Endothelial cell of umbilical vein (primary cell): ENCODE measurements at regions not wholly inside any gene's neighbourhood (a gene's known extent, or its start where the extent isn't known, plus 50 kb on each side); places are given as distances from the start of the nearest gene placed in this dataset.

Source experiments
- BruUV-seq: library from RNA; stranded (reverse); fragments of 400-500 nt; replicated peaks from 2 replicates; lab custom pipeline; 2021; lab: Mats Ljungman, UMichigan
- CTCF ChIA-PET: fragments of 300-600, 350-600 bp; sonication (Branson Sonifier 250); formaldehyde crosslinking; loops from one replicate; lab custom pipeline; 2021; ENCODE audit warnings: antibody characterized with exemption, inconsistent platforms; lab: Charles Lee
- POLR2A ChIA-PET: fragments of 300-600, 350-600 bp; sonication (Branson Sonifier 250); formaldehyde crosslinking; loops from one replicate; lab custom pipeline; 2021; ENCODE audit warnings: antibody characterized with exemption, inconsistent platforms; lab: Charles Lee
- DNase-seq: peaks from one replicate; pipeline ENCODE4 v3.0.0-alpha.2; 2011; ENCODE audit warnings: low read depth, low spot score
- FAIRE-seq: peaks from 2 replicates; lab custom pipeline; 2011; peaks lifted over from hg19 to GRCh38; lab: Jason Lieb, UNC
- H2AFZ ChIP-seq: 2 replicates; pipeline ENCODE4 v1.6.0; 2012; ENCODE audit warnings: low read depth, low read length, control low read depth, inconsistent platforms
- H3K27ac ChIP-seq: 2 replicates; pipeline ENCODE4 v1.5.1; 2011; ENCODE audit warnings: low read depth, mild to moderate bottlenecking, control low read depth, low read length, moderate library complexity; ENCODE audit not compliant: insufficient read depth
- H3K27me3 ChIP-seq, 2 experiments: 2 replicates each; pipeline versions ENCODE4 v1.6.0 to v1.6.1; 2011; ENCODE audit warnings: low read length in 2 of 2, mixed read lengths in 1 of 2; ENCODE audit not compliant: control insufficient read depth in 2 of 2, insufficient read depth in 2 of 2
- H3K36me3 ChIP-seq, 2 experiments: 2 replicates in 1 of 2; 3 replicates in 1 of 2; pipeline ENCODE4 v1.5.1; 2011; ENCODE audit warnings: low read length in 2 of 2, mild to moderate bottlenecking in 1 of 2, moderate library complexity in 1 of 2; ENCODE audit not compliant: control insufficient read depth in 2 of 2, insufficient read depth in 2 of 2; ENCODE audit errors: extremely low read depth in 1 of 2
- H3K4me1 ChIP-seq: 3 replicates; pipeline ENCODE4 v1.5.1; 2011; ENCODE audit warnings: mild to moderate bottlenecking, low read length; ENCODE audit not compliant: control insufficient read depth, insufficient read depth; ENCODE audit errors: extremely low read depth
- H3K4me2 ChIP-seq: 2 replicates; pipeline ENCODE4 v1.6.1; 2011; ENCODE audit warnings: low read length, control low read depth, mixed read lengths; ENCODE audit not compliant: insufficient read depth
- H3K4me3 ChIP-seq, 3 experiments: fragments of 200-600 bp in 1 of 3; sonication (generic), shearing (Covaris generic) in 1 of 3; replicated peaks in 1 of 3; 2 replicates each; pipeline ENCODE4 v1.5.1; 2011 to 2016; ENCODE audit warnings: control low read depth in 3 of 3, low read length in 3 of 3, mild to moderate bottlenecking in 2 of 3, inconsistent platforms in 1 of 3, low read depth in 1 of 3, moderate library complexity in 1 of 3; ENCODE audit not compliant: insufficient read depth in 1 of 3
- H3K79me2 ChIP-seq: 2 replicates; pipeline ENCODE4 v1.6.0; 2012; ENCODE audit warnings: low read length, inconsistent platforms; ENCODE audit not compliant: control insufficient read depth, insufficient read depth
- H3K9ac ChIP-seq: replicated peaks from 2 replicates; pipeline ENCODE3; 2011; ENCODE audit warnings: low read length, control low read depth; ENCODE audit not compliant: insufficient read depth; ENCODE audit errors: extremely low read depth
- H3K9me1 ChIP-seq: replicated peaks from 3 replicates; pipeline ENCODE4 v1.6.0; 2011; ENCODE audit warnings: mild to moderate bottlenecking, low read length; ENCODE audit not compliant: control insufficient read depth, insufficient read depth; ENCODE audit errors: extremely low read depth
- H3K9me3 ChIP-seq: replicated peaks from 2 replicates; pipeline ENCODE4 v1.5.1; 2012; ENCODE audit warnings: low read length, inconsistent platforms; ENCODE audit not compliant: control insufficient read depth, insufficient read depth
- H4K20me1 ChIP-seq: replicated peaks from 2 replicates; pipeline ENCODE3; 2011; ENCODE audit warnings: mild to moderate bottlenecking, low read length; ENCODE audit not compliant: control insufficient read depth, insufficient read depth; ENCODE audit errors: extremely low read depth
- CTCF ChIP-seq, 2 donors: IDR thresholded peaks; 1 replicate in 1 of 2; 2 replicates in 1 of 2; pipeline ENCODE4 v1.5.1; 2011; ENCODE audit warnings: low read length in 2 of 2, mild to moderate bottlenecking in 2 of 2, moderate library complexity in 2 of 2, control low read depth in 1 of 2, inconsistent platforms in 1 of 2, low read depth in 1 of 2; ENCODE audit not compliant: insufficient read depth in 1 of 2; ENCODE audit errors: extremely low read depth in 1 of 2
- EZH2 ChIP-seq: IDR thresholded peaks from 2 replicates; pipeline ENCODE4 v1.6.1; 2012; ENCODE audit warnings: borderline replicate concordance, low read depth, mild to moderate bottlenecking, moderate library complexity, low read length, inconsistent platforms; ENCODE audit not compliant: severe bottlenecking
- FOS ChIP-seq: IDR thresholded peaks from 2 replicates; pipeline ENCODE4 v1.6.1; 2011; ENCODE audit warnings: mild to moderate bottlenecking, low read length, moderate library complexity, borderline replicate concordance; ENCODE audit not compliant: insufficient read depth
- GATA2 ChIP-seq: IDR thresholded peaks from 2 replicates; pipeline ENCODE4 v1.7.0; 2011; ENCODE audit warnings: low read depth, mild to moderate bottlenecking, moderate library complexity, mixed read lengths, low read length; ENCODE audit not compliant: insufficient read length, insufficient read depth
- JUN ChIP-seq: IDR thresholded peaks from 2 replicates; pipeline ENCODE4 v1.6.1; 2011; ENCODE audit warnings: borderline replicate concordance, low read depth; ENCODE audit not compliant: insufficient read length, insufficient read depth
- MYC ChIP-seq: IDR thresholded peaks from one replicate; pipeline ENCODE4 v1.6.1; 2011; ENCODE audit warnings: mild to moderate bottlenecking, low read depth, low read length
- POLR2A ChIP-seq: IDR thresholded peaks from 2 replicates; pipeline ENCODE4 v1.6.1; 2012; ENCODE audit warnings: low read depth, mild to moderate bottlenecking, control low read depth, low read length
- POLR2AphosphoS5 ChIP-seq: IDR thresholded peaks from 2 replicates; pipeline ENCODE4 v1.6.1; 2012; ENCODE audit warnings: low read depth, mild to moderate bottlenecking, control low read depth, low read length, moderate library complexity; ENCODE audit not compliant: insufficient read depth
- dilution Hi-C: fragments of 300-500 bp; cut with MboI; formaldehyde crosslinking; loops from one replicate; pipeline ENCODE4 v1.15.0; 2019; ENCODE audit warnings: low sequenced_read_pairs; ENCODE audit not compliant: extremely low pct_ligation_motif_present
- intact Hi-C: fragments of 100-400 bp; cut with micrococcal nuclease; formaldehyde crosslinking; loops from one replicate; pipeline ENCODE4 v1.10.0; 2022
- TF ChIP-seq, protein P1 (sequence below): IDR thresholded peaks from 2 replicates; pipeline ENCODE4 v1.6.1; 2011; ENCODE audit not compliant: insufficient read depth, insufficient read length

GRCh38 chr13:40350283-40350992 is 316.0 kb downstream of the FOXO1 start:
- Histone ChIP-seq H3K4me2 (no peak overlapping the region), H3K4me3 (no peak overlapping the region), H3K4me1 (peaks cover 14% of the 10 kb centered on the region), H3K27ac (no peak overlapping the region), H4K20me1 (no peaks in the 10 kb centered on the region), H3K36me3 (no peaks in the 10 kb centered on the region), H3K9ac (no peak overlapping the region), H3K9me1 (no peaks in the 10 kb centered on the region), H3K79me2 (no peaks in the 10 kb centered on the region), H3K27me3 (no peaks in the 10 kb centered on the region), H3K9me3 (no peaks in the 10 kb centered on the region), H2AFZ (no peak overlapping the region)
- dilution Hi-C loops = no loop called here
- no peak for FAIRE-seq
- CTCF ChIA-PET = interaction anchor here (1.4 kb wide), 1 partner anchor 13 kb away, joined by 3 read pairs; no protein-coding TSS in a partner anchor
- POLR2A ChIA-PET = no interaction called here
- no peak for DNase-seq
- BruUV-seq = no TSS peak
- intact Hi-C loops = no loop called here
- TF ChIP-seq POLR2A = no peak
- no peak for TF ChIP-seq GATA2
- TF ChIP-seq FOS = no peak
- no peak for TF ChIP-seq EZH2
- TF ChIP-seq MYC = no peak
- TF ChIP-seq CTCF (IDR thresholded peaks at IDR 0.05; ENCODE audit: extremely low read depth in 1 of 2, insufficient read depth in 1 of 2, low read depth in 1 of 2, low read length in 2 of 2) = no peak
- TF ChIP-seq JUN = no peak
- TF ChIP-seq, protein P1, sequence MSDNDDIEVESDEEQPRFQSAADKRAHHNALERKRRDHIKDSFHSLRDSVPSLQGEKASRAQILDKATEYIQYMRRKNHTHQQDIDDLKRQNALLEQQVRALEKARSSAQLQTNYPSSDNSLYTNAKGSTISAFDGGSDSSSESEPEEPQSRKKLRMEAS = no peak
- no peak for TF ChIP-seq POLR2AphosphoS5
